ENCODE measurements at regions not wholly inside any gene's neighbourhood (a gene's known extent, or its start where the extent isn't known, plus 50 kb on each side); places are given as distances from the start of the nearest gene placed in this dataset.

DNA sequence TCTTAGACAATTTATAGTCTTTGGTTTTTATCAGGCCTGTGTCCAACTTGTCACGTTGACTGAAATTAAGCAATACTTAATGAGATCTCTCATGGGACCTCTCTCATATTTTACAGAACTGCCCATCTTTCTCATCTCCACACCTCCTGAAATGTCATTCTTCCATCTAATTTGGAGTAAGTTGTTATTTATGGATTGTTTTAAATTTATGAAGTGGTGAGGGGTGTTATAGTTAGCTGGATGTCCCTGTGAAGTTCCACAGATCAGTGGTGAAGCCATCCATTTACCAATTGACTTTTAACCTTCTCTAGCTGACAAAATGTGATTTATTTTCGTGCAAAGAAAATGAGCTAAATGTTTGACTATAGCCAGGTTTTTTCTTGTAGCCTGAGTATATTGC is 824.9 kb downstream of the KCNJ2 start:
- TF ChIP-seq POLR2AphosphoS5 (IDR thresholded peaks at IDR 0.05) (no peak), EP300 (IDR thresholded peaks at IDR 0.05) (no peak), POLR2A (IDR thresholded peaks at IDR 0.05) (no peak)
- TF ChIP-seq, protein P1, sequence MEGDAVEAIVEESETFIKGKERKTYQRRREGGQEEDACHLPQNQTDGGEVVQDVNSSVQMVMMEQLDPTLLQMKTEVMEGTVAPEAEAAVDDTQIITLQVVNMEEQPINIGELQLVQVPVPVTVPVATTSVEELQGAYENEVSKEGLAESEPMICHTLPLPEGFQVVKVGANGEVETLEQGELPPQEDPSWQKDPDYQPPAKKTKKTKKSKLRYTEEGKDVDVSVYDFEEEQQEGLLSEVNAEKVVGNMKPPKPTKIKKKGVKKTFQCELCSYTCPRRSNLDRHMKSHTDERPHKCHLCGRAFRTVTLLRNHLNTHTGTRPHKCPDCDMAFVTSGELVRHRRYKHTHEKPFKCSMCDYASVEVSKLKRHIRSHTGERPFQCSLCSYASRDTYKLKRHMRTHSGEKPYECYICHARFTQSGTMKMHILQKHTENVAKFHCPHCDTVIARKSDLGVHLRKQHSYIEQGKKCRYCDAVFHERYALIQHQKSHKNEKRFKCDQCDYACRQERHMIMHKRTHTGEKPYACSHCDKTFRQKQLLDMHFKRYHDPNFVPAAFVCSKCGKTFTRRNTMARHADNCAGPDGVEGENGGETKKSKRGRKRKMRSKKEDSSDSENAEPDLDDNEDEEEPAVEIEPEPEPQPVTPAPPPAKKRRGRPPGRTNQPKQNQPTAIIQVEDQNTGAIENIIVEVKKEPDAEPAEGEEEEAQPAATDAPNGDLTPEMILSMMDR (IDR thresholded peaks at IDR 0.05), result no peak
- WGBS, 5 donors, result 67 to 85% (median 84%) methylated on average over 2 of the region's 2 CpGs
- H3K36me3 ChIP-seq, result no peaks in the 10 kb centered on the region
- H3K4me3 ChIP-seq, result no peak overlapping the region
- no peaks in the 10 kb centered on the region for H3K4me1 ChIP-seq
- intact Hi-C loops (cut with DNase I; ENCODE audit: low total_unique reads), result no loop called here
- no peaks in the 10 kb centered on the region for H3K27me3 ChIP-seq
- peaks cover 0 to 16% (median 3%) of the 10 kb centered on the region in 4 donors for H3K9me3 ChIP-seq
- DNase-seq, result no peak
- H3K27ac ChIP-seq, result no peak overlapping the region

DNA sequence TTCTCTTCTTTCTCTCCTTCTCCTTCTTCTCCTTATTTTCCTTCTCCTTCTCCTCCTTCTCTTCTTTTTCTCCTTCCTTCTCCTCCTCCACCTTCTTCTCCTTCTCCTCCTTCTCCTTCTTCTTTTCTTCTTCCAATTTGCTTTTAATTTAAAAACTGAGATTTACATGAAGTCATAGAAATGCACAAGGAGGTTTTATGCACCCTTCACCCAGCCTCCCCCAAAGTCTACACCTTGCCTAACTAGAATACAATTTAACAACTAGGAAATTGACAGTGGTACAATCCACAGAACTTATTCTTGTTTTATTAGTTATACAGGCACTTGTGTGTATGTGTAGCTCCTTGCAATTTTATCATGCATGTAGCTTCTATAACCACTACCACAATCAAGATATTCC is 826.7 kb downstream of the KCNJ2 start:
- no peak for DNase-seq
- intact Hi-C loops (cut with DNase I; ENCODE audit: low total_unique reads), result no loop called here
- no peak overlapping the region for H3K4me3 ChIP-seq
- no peaks in the 10 kb centered on the region for H3K27me3 ChIP-seq
- peaks cover 0 to 16% (median 3%) of the 10 kb centered on the region in 4 donors for H3K9me3 ChIP-seq
- H3K4me1 ChIP-seq, result no peaks in the 10 kb centered on the region
- H3K36me3 ChIP-seq, result no peaks in the 10 kb centered on the region
- TF ChIP-seq POLR2AphosphoS5 (IDR thresholded peaks at IDR 0.05), result no peak
- no peak for TF ChIP-seq EP300 (IDR thresholded peaks at IDR 0.05)
- TF ChIP-seq POLR2A (IDR thresholded peaks at IDR 0.05), result no peak
- TF ChIP-seq, protein P1 (IDR thresholded peaks at IDR 0.05), result no peak
- no peak overlapping the region for H3K27ac ChIP-seq

DNA sequence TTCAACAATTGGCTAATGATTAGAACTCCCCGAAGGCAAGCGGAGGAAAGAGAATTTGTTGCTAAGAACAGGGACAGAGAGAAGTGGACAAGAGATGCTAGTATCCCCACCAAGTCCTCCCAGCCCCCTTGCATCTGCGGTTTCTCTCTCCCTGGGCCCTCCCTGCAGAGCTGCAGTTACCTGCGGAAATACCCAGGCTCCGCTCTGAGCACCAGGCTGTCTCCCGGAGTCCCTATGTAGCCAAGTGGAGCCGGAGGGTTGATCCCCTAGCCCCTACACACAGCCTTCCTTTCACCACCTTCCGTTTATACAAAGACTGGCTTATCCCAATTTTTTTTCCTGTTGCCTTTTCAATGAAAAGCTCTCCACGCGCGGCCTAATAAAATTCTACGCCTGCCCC is 834.4 kb downstream of the KCNJ2 start:
- 75 to 81% (median 80%) methylated on average over 12 of the region's 12 CpGs for WGBS, 5 donors
- no peaks in the 10 kb centered on the region for H3K27me3 ChIP-seq
- DNase-seq, result no peak

DNA sequence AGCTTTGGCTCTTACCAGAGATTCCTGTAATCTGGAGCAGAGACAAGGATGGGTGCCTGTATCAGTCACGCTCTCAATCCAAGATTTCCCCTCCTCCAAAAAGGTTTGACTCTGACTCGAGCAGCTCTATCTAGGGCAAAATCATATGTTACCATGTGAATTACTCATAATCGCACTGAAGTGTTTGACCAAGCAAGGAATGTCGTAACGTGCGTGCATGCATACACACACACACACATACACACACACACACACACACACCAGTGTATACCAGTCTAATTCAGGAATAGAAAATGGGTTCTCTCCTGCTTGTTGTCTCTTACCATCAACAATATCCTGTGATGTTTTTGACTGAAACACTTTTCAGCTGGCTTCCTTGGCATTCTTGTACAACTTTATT is 835.1 kb downstream of the KCNJ2 start:
- DNase-seq, result no peak
- Histone ChIP-seq H3K36me3 (no peaks in the 10 kb centered on the region), H3K4me1 (no peaks in the 10 kb centered on the region), H3K4me3 (no peak overlapping the region), H3K9me3 (no peaks in the 10 kb centered on the region), H3K27me3 (no peaks in the 10 kb centered on the region), H3K27ac (no peak overlapping the region)
- 87 to 90% (median 88%) methylated on average over 6 of the region's 6 CpGs for WGBS, 5 donors
- TF ChIP-seq POLR2A (IDR thresholded peaks at IDR 0.05) (no peak), POLR2AphosphoS5 (IDR thresholded peaks at IDR 0.05) (no peak), EP300 (IDR thresholded peaks at IDR 0.05) (no peak)
- TF ChIP-seq, protein P1 (IDR thresholded peaks at IDR 0.05), result no peak
- intact Hi-C loops (cut with DNase I; ENCODE audit: low total_unique reads), result no loop called here

More for the DNA sequence above, 834.4 kb downstream of the KCNJ2 start:
- TF ChIP-seq, protein P1 (IDR thresholded peaks at IDR 0.05), result no peak
- TF ChIP-seq POLR2AphosphoS5 (IDR thresholded peaks at IDR 0.05) (no peak), EP300 (IDR thresholded peaks at IDR 0.05) (no peak), POLR2A (IDR thresholded peaks at IDR 0.05) (no peak)
- Histone ChIP-seq H3K9me3 (no peaks in the 10 kb centered on the region), H3K4me3 (no peak overlapping the region), H3K4me1 (no peaks in the 10 kb centered on the region), H3K27ac (no peak overlapping the region), H3K36me3 (no peaks in the 10 kb centered on the region)
- intact Hi-C loops (cut with DNase I; ENCODE audit: low total_unique reads), result no loop called here

Data from stomach (tissue), 8 donors.